Caco-2 (cell line): ENCODE measurements at regions not wholly inside any gene's neighbourhood (a gene's known extent, or its start where the extent isn't known, plus 50 kb on each side); places are given as distances from the start of the nearest gene placed in this dataset.

ENCODE experiments used
- BruUV-seq: library from RNA; stranded (reverse); fragments of 400-500 nt; replicated peaks from 2 replicates; lab custom pipeline; 2021; lab: Mats Ljungman, UMichigan
- CTCF ChIA-PET: fragments of 300-600 bp; sonication (Branson Sonifier 250); formaldehyde crosslinking; loops from one replicate; lab custom pipeline; 2022; ENCODE audit warnings: antibody characterized with exemption; lab: Charles Lee
- POLR2A ChIA-PET: fragments of 300-600 bp; sonication (Branson Sonifier 250); formaldehyde crosslinking; loops from one replicate; lab custom pipeline; 2022; ENCODE audit warnings: antibody characterized with exemption; lab: Charles Lee
- DNase-seq, 2 experiments: peaks; one replicate each; pipeline versions ENCODE4 v3.0.0 to v3.0.0-alpha.2; 2020 to 2022
- H3K27me3 ChIP-seq: replicated peaks from 2 replicates; pipeline ENCODE4 v1.6.0; 2011; ENCODE audit warnings: low read length; ENCODE audit not compliant: control insufficient read depth, insufficient read depth
- H3K36me3 ChIP-seq: 2 replicates; pipeline ENCODE4 v1.5.1; 2011; ENCODE audit warnings: low read length; ENCODE audit not compliant: control insufficient read depth, insufficient read depth
- H3K4me1 ChIP-seq: fragments of 250-450 bp; sonication (Bioruptor Pico); 2 replicates; pipeline ENCODE4 v1.5.1; 2020; ENCODE audit warnings: mild to moderate bottlenecking
- H3K4me3 ChIP-seq: 2 replicates; pipeline ENCODE4 v1.5.1; 2011; ENCODE audit warnings: low read depth, mild to moderate bottlenecking, control low read depth, low read length
- H3K9me3 ChIP-seq: fragments of 250-450 bp; sonication (Bioruptor Pico); 2 replicates; pipeline ENCODE4 v1.5.1; 2020; ENCODE audit warnings: mild to moderate bottlenecking, moderate library complexity
- H3K27ac Mint-ChIP-seq: one replicate; pipeline ENCODE4 v1.8.0; 2022; ENCODE audit warnings: mixed read lengths; ENCODE audit not compliant: unreplicated experiment
- H3K27me3 Mint-ChIP-seq: one replicate; pipeline ENCODE4 v1.8.0; 2022; ENCODE audit warnings: mixed read lengths; ENCODE audit not compliant: insufficient read depth, unreplicated experiment
- H3K36me3 Mint-ChIP-seq: one replicate; pipeline ENCODE4 v1.8.0; 2022; ENCODE audit warnings: mild to moderate bottlenecking, mixed read lengths; ENCODE audit not compliant: insufficient read depth, unreplicated experiment
- H3K4me1 Mint-ChIP-seq: one replicate; pipeline ENCODE4 v1.8.0; 2022; ENCODE audit warnings: low read depth, mixed read lengths; ENCODE audit not compliant: unreplicated experiment
- H3K4me3 Mint-ChIP-seq: one replicate; pipeline ENCODE4 v1.8.0; 2022; ENCODE audit warnings: mild to moderate bottlenecking, moderate library complexity, mixed read lengths; ENCODE audit not compliant: unreplicated experiment
- H3K9me3 Mint-ChIP-seq: one replicate; pipeline ENCODE4 v1.8.0; 2022; ENCODE audit warnings: mixed read lengths; ENCODE audit not compliant: unreplicated experiment
- intact Hi-C: fragments of 100-400 bp; cut with micrococcal nuclease; formaldehyde crosslinking; loops from one replicate; pipeline ENCODE4 v1.10.0; 2022; ENCODE audit not compliant: unreplicated experiment
- TF ChIP-seq, protein P1 (sequence below), 2 experiments: fragments of 200-600 bp in 1 of 2; IDR thresholded peaks; 1 replicate in 1 of 2; 2 replicates in 1 of 2; pipeline versions ENCODE4 v1.5.1 to v1.8.0; 2011 to 2022; ENCODE audit warnings: antibody characterized with exemption in 1 of 2, control low read depth in 1 of 2, inconsistent platforms in 1 of 2, low read depth in 1 of 2, low read length in 1 of 2, mild to moderate bottlenecking in 1 of 2, moderate library complexity in 1 of 2; ENCODE audit not compliant: insufficient read depth in 1 of 2, severe bottlenecking in 1 of 2, unreplicated experiment in 1 of 2

DNA sequence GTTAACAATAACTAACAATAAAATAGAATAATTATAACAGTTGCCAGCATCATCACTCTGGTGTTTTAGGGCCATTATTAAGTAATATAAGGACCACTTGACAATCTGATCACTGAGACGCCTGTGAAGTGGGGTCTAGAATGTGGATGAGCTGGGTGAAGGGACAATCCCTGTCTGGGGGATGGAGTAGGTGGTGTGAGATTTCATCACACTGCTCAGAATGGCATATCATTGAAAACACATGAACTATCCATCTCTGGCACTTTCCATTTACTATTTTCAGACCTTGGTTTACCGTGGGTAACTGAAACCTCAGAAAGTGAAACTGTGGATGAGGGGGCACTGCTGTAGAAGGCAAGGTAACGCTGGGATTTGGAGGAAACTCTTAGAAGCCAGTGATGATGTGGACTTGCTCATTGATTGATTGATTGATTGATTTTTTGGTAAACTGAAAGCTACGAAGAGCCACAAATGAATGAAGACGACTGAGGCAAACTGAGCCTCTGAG lies 204.4 kb upstream of the TWIST2 start:
- Histone ChIP-seq H3K4me1 (no peaks in the 10 kb centered on the region), H3K27me3 (no peaks in the 10 kb centered on the region; the same call in 1 of the 2 replicates), H3K4me3 (no peak overlapping the region), H3K9me3 (no peaks in the 10 kb centered on the region), H3K36me3 (no peaks in the 10 kb centered on the region)
- no peaks in the 10 kb centered on the region for H3K4me1 Mint-ChIP-seq
- ChIA-PET POLR2A (no interaction called here), CTCF (no interaction called here)
- DNase-seq = no peak
- BruUV-seq = no TSS peak
- H3K27ac Mint-ChIP-seq = no peak overlapping the region
- no peaks in the 10 kb centered on the region for H3K9me3 Mint-ChIP-seq
- intact Hi-C loops = no loop called here
- no peaks in the 10 kb centered on the region for H3K27me3 Mint-ChIP-seq
- H3K4me3 Mint-ChIP-seq = no peak overlapping the region
- TF ChIP-seq, protein P1, sequence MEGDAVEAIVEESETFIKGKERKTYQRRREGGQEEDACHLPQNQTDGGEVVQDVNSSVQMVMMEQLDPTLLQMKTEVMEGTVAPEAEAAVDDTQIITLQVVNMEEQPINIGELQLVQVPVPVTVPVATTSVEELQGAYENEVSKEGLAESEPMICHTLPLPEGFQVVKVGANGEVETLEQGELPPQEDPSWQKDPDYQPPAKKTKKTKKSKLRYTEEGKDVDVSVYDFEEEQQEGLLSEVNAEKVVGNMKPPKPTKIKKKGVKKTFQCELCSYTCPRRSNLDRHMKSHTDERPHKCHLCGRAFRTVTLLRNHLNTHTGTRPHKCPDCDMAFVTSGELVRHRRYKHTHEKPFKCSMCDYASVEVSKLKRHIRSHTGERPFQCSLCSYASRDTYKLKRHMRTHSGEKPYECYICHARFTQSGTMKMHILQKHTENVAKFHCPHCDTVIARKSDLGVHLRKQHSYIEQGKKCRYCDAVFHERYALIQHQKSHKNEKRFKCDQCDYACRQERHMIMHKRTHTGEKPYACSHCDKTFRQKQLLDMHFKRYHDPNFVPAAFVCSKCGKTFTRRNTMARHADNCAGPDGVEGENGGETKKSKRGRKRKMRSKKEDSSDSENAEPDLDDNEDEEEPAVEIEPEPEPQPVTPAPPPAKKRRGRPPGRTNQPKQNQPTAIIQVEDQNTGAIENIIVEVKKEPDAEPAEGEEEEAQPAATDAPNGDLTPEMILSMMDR (IDR thresholded peaks at IDR 0.05; ENCODE audit: insufficient read depth in 1 of 2, low read depth in 1 of 2, low read length in 1 of 2, severe bottlenecking in 1 of 2, unreplicated experiment in 1 of 2) = no peak
- H3K36me3 Mint-ChIP-seq = no peaks in the 10 kb centered on the region

DNA sequence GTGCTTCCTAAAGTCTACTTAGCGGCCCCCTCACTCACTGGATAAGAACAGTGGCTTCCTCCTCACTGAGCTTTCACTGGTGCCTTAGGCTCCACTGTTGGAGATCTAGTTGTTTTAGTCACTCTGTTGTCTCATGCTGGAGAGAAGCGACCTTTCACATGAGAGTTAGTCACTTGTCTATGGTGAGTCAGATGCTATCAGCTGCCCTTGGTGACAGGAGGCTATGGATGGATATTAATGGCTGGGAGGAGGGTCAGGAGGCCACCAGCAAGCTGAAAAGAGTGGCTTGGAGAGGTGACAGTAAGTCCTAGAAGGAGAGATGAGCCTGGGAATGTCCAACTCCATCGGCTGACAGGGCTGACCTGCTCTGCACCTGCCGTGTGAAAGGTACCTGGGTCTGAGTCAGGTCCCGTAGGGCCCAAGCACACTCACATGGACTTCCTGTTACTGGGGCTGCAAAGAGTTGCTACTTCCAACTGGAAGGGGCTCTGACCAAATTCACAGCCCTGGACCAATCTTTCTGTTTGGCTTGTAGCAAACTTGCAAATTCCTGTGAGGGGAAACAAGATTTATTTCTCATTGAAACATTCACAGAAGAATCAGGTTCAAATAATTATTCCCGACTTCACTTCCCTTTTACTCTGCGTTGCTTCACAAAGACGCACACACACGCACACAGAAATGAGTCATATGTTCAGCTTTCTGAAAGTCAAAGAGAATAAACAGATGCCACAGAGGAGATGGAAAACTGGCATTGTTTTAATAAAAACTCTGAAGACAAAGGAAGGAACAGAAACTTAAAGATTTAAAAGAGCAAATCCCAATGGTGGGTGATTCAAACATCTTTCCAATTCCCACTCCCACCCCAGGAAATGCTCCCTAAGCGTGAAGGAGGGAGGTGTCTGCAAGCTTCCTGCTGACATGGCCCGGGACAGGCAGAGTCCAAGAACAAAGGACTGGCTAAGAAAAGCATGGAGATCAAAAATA lies 203.5 kb upstream of the TWIST2 start:
- POLR2A ChIA-PET = no interaction called here
- Mint-ChIP-seq H3K4me3 (no peak overlapping the region), H3K27ac (no peak overlapping the region)

DNA sequence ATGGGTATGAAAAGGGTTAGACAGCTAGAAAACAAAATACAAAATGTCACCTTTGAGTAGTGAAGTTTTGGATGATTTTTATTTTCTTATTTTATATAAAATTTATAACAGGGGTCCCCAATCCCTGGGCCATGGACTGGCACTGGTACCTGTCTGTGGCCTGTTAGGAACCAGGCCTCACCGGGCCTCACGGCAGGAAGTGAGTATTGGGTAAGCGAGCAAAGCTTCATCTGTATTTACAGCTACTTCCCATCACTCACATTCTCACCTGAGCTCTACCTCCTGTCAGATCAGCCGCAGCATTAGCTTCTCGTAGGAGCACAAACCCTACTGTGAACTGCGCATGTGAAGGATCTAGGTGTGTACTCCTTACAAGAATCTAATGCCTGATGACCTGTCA lies 202.8 kb upstream of the TWIST2 start:
- no peaks in the 10 kb centered on the region for H3K9me3 ChIP-seq
- DNase-seq = no peak
- H3K36me3 Mint-ChIP-seq = no peaks in the 10 kb centered on the region
- CTCF ChIA-PET = no interaction called here
- no peaks in the 10 kb centered on the region for H3K4me1 Mint-ChIP-seq
- no peaks in the 10 kb centered on the region for H3K4me1 ChIP-seq
- no peak overlapping the region for H3K4me3 Mint-ChIP-seq
- TF ChIP-seq, protein P1 (IDR thresholded peaks at IDR 0.05; ENCODE audit: insufficient read depth in 1 of 2, low read depth in 1 of 2, low read length in 1 of 2, severe bottlenecking in 1 of 2, unreplicated experiment in 1 of 2) = no peak
- H3K27me3 Mint-ChIP-seq = peaks cover 2% of the 10 kb centered on the region
- H3K27me3 ChIP-seq = no peaks in the 10 kb centered on the region; the same call in 1 of the 2 replicates
- H3K4me3 ChIP-seq = no peak overlapping the region
- H3K27ac Mint-ChIP-seq = no peak overlapping the region
- intact Hi-C loops = no loop called here
- BruUV-seq = no TSS peak
- no peaks in the 10 kb centered on the region for H3K36me3 ChIP-seq
- POLR2A ChIA-PET = no interaction called here
- H3K9me3 Mint-ChIP-seq = no peaks in the 10 kb centered on the region

More for the DNA sequence above, 203.5 kb upstream of the TWIST2 start:
- CTCF ChIA-PET = no interaction called here
- Histone ChIP-seq H3K36me3 (no peaks in the 10 kb centered on the region), H3K9me3 (no peaks in the 10 kb centered on the region), H3K4me1 (no peaks in the 10 kb centered on the region), H3K4me3 (no peak overlapping the region), H3K27me3 (no peaks in the 10 kb centered on the region; the same call in 1 of the 2 replicates)
- TF ChIP-seq, protein P1 (IDR thresholded peaks at IDR 0.05; ENCODE audit: insufficient read depth in 1 of 2, low read depth in 1 of 2, low read length in 1 of 2, severe bottlenecking in 1 of 2, unreplicated experiment in 1 of 2) = no peak
- Mint-ChIP-seq H3K9me3 (no peaks in the 10 kb centered on the region), H3K4me1 (no peaks in the 10 kb centered on the region), H3K36me3 (no peaks in the 10 kb centered on the region), H3K27me3 (no peaks in the 10 kb centered on the region)
- BruUV-seq = no TSS peak
- DNase-seq = no peak
- intact Hi-C loops = no loop called here
